ENCODE measurements at regions not wholly inside any gene's neighbourhood (a gene's known extent, or its start where the extent isn't known, plus 50 kb on each side); places are given as distances from the start of the nearest gene placed in this dataset.
"Not testable (repeated sequence)": the region's sequence is repeated elsewhere in the genome, so short reads cannot be mapped to it uniquely, and the experiment has no call there.

DNA sequence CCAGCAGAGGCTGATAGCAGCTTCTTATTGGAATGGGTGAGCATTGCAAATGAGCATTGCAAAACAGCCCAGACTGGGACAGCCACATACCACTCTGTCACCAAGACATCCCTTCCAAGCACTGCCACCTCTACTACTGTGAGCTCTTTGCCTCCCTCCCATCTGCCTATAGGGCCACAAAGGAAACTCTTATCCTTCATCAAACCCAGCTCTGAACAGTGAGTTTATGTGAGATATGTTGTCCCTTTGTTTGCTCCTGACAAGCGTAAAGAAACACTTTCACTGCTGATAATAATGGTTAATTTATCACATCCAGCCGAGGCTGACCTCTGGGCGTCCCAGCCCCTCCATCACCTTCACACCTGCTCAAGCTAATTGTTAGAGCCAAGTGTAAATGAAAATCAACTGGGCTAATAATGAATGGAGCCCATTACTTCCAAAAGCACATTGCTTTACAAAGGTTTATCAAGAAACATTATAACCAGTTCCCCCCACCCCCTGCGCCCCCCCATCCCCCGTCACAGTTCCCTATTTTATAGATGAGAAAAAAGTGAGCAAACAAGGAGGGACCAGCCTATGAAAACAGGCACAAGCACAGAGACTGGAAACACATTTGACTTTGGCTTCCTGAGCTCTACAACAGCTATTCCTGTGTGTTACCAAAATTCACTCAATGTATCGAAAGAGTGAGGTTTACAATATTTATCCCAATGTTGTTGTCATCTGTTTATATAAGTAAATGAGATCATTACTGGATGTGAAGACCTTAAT lies 146.3 kb downstream of the ANXA2 start:
- FAIRE-seq (no peak), DNase-seq (ENCODE audit: insufficient read length, low spot score) (no peak)

DNA sequence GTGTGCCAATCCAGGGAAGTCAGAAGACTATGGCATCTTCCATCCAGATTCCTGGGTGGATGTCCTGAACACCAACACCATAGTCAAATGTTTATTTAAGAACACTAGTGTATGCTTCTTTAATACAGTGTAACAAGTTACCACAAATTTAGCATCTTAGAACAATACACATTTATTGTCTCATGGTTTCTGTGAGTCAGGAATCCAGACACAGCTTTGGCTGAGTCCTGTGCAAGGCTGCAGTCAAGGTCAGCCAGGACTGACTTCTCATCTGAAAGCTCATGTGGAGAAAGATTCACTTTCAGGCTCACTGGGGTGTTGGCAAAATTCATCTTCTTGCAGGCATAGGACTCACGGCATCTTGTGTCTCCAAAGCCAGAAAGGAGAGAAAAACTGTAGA lies 143.4 kb downstream of the ANXA2 start:
- DNase-seq (ENCODE audit: insufficient read length, low spot score), result no peak
- no peak for FAIRE-seq

DNA sequence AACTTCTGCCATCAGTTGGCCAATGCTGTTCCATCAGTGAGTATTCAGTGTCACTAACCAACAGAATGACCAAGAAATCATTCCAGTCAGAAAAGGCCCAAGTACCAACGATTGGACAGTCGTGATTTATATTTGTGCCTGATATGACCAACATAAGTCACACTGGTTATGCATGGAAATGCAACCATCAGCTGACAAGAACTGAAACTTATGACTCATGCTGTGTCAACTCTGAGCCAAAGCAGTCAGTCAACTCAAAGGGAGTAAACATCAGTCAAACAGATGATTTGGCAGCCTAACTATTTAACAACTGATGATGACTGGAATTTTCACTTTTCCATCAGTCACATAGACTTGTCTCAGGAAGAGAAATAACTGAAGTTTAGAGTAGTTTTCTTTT lies 142.4 kb downstream of the ANXA2 start:
- no peak for DNase-seq (ENCODE audit: insufficient read length, low spot score)
- peak; percentile 86 for FAIRE-seq

DNA sequence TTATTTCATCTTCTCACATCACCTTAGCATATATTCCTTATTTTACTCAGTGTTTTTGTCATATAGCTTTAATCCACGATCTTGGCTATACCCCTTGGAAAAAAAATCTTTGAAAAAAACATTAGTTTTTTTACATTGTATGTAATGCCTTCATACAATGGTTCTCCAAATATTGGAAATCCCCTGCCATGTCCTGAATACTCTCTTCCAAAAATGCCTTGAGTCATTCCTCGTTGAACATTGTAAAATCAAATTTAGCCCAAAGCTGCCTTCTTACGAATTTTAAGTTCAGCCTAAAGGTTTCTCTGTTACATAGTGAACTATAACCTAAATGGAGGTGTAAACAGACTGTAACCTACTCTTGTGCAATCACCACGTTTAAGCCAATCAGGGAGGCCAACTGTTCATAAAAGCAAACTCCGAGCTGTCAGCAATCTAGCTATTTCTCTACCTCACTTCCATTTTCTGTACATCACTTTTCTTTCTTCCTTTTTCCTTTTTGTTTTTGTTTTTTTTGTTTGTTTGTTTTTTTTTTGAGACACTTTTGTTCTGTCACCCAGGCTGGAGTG lies 140.1 kb downstream of the ANXA2 start:
- no peak for FAIRE-seq
- no peak for DNase-seq (ENCODE audit: insufficient read length, low spot score)

DNA sequence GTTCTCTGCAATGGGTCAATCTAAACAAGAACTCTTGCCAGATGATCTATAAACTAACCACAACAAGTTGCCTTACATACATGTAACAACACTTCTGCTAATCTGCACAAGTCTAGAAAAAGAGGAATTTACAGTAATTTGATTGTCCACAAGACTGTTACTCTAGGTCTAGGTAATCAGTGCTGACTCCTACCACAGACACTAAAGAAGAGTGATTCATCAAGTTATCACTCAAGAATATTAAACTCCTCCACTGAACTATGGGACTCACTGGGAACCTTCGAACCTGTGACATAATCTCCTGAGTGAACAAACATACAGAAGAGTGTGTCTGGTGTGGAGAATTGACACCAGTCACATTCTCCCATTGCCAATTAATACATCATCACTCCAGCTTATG lies 138.3 kb downstream of the ANXA2 start:
- DNase-seq (ENCODE audit: insufficient read length, low spot score) (no peak), FAIRE-seq (no peak)

DNA sequence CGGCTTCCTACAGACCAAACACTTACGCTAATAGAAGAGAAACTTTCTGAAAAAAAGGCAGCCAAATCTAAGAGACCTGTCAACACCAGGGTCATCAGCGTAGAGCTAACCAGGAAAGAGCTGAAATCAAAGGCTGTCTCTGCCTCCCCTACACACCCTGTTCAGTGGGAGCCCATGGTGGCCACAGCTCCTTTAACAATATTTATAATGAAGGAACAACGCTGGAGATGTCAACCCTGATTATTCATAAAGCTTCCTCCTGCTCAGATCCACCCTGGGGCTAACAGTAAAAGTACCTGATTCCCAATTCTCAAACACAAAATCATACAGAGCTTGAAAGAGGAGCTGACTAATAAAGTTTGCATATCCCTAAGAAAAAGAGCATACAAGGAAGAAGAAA lies 133.7 kb downstream of the ANXA2 start:
- DNase-seq (ENCODE audit: insufficient read length, low spot score) (no peak), FAIRE-seq (no peak)

DNA sequence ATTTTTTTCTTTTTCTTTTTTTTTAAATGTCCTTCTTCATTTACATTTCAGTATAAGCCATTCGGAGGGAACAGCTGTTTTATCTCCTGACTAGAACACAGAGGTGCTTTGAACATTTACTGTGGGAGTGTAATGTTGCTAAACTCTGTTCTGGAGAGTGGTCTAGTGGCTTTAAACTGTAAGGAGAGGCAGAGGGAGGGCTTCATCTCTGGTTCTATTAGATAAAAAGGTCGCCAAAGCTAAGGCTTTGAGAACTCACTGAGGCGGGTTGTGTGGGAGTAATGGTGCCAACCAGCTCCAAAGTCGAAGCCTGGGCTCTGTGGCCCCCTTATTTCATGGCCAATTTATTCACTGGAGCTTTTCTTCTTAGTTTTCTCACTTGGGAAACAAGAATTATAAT lies 133.2 kb downstream of the ANXA2 start:
- DNase-seq (ENCODE audit: insufficient read length, low spot score) (no peak), FAIRE-seq (no peak)

DNA sequence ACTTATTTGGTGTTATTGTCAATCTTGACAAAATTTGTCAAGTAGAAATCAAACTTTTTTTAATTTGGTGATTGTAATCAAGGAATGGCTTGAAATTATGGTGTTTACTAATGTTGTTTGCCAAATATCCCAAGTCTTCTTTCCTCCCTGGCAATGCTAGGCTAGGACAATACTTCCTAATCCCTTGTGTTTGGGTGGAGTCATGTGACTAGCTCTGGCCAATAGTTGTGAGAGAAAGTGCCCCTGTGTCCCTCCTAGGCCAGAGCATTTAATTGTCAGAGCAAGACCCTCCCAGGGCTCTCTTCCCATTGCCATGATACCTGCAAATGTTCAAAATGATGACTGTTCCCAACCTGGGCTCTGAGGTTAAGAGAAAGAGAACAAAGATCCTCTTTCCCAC lies 132.7 kb downstream of the ANXA2 start:
- FAIRE-seq (no peak), DNase-seq (ENCODE audit: insufficient read length, low spot score) (no peak)

DNA sequence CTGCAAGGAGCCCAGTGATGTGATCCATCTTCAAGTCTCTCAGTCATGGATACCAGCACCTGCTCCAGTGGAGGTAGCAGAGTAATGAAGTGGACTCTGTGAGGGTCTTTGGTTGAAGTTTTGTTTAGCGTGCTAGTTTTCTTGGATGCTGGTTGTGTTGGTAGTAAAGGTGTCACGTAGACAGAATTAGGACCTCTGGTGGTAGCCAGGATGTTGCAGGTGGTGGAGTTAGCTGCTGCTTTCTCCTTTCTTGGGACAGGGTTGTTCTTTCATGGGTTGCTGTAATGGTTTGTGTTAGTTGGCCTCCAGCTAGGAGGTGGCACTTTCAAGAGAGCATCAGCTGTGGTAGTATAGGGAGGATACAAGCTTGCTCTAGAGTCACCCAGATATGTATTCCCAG lies 125.2 kb downstream of the ANXA2 start:
- FAIRE-seq, result no peak
- no peak for DNase-seq (ENCODE audit: insufficient read length, low spot score)

DNA sequence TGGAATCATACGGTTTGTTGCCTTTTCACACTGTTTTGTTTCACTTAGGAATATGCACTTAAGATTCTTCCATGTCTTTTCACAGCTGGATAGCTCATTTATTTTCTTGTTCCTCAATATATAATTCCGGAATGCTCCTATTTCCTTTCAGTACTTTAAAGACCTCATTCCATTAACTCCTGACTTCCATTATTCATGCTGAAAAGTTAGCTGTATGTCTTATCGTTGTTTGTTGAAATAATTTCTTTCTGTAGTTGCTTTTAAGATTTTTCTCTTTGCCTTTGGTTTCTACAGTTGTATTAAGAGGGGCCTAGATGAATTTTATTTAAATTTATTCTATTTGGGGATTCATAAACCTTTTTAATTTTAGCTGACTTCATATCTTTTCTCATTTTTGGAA lies 122.2 kb downstream of the ANXA2 start:
- no peak for DNase-seq (ENCODE audit: insufficient read length, low spot score)
- FAIRE-seq, result no peak

DNA sequence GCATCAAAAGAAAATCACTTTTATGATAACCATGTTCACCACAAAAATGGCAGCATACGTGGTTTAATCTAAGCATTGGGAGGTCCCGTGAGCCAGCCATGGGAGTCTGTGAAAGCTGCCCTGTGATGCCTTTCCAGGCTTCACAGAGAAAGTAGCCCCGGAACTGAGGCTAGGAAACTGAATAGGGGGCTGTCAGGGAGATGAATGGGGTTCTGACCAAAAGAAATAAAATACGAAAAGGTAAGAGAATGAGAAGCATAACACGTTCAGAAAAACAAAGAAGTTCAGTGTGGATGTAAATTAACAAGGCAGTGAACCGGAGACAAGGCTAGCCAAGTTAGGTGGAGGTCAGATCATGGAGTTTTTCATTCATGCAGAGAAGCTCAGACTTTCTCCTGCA lies 118.9 kb downstream of the ANXA2 start:
- DNase-seq (ENCODE audit: insufficient read length, low spot score) (no peak), FAIRE-seq (no peak)

DNA sequence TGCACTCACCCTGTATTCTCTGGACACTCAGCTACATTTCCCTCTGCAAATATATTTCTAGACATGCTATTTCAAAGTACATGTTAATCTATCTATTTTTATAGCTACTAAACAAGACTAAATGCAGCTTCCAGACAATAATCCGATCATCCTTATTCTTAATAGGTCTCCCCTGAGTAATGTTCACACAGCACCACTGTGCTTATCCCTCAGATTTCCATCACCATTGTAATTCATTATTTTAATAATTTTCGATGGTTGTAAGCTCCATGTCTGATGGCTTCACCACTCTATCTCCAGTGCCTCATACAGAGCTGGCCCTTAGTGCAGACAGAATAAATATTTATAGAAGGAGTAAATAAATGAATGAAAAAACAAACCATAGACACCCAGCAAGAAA lies 117.5 kb downstream of the ANXA2 start:
- FAIRE-seq, result no peak
- no peak for DNase-seq (ENCODE audit: insufficient read length, low spot score)

DNA sequence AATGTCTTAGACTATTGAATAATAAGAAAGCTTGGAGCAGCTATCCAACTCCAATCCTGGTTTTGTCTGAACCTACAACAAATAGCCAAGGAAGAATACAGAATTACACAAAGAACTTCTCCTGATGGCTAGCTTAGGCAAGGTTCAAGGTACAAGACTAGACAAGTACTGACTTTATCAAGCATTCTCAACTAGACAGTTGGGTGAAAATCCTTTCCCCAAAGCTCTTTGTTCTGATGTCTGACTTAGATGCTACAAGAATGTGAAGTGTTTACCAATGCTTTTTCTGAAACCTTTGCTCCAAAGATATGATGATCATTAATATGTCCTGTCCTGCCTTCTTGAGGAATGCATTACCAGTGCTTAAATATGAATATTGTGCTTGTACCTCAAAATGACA lies 113.8 kb downstream of the ANXA2 start:
- no peak for FAIRE-seq
- DNase-seq (ENCODE audit: insufficient read length, low spot score), result no peak

DNA sequence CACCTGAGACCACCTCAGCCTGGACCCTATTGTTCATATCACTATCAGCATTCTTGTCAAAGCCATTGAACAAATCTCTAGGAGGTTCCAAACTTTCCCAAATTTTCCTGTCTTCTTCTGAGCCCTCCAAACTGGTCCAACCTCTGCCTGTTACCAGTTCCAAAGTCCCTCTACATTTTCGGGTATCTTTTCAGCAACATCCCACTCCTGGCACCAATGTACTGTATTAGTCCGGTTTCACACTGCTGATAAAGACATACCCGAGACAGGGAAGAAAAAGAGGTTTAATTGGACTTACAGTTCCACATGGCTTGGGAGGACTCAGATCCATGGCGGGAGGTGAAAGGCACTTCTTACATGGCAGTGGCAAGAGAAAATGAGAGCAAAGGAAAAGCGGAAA lies 101.9 kb downstream of the ANXA2 start:
- not testable (repeated sequence) for FAIRE-seq; DNase-seq (ENCODE audit: insufficient read length, low spot score)

DNA sequence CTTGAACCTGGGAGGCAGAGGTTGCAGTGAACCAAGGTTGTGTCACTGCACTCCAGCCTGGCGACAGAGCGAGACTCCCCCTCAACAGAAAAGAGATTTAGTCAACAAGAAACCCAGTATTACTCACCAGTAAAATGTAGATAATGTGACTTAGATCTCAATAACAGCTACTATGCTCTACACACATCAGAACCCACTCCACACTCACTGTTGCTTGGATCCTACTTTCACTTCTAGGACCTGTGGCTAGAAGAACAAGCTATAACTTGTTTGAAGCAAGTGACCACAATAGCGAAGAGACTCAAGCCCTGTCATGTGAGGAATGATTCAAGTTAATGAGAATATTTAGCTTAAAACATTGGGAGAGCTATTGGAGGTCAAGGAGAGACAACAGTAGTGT lies 100.7 kb downstream of the ANXA2 start:
- FAIRE-seq, result no peak
- no peak for DNase-seq (ENCODE audit: insufficient read length, low spot score)
